Astrocyte of the hippocampus (primary cell): ENCODE measurements at regions not wholly inside any gene's neighbourhood (a gene's known extent, or its start where the extent isn't known, plus 50 kb on each side); places are given as distances from the start of the nearest gene placed in this dataset.
A peak's percentile ranks its signal among the peaks of the same experiment; 100 is the strongest.

Experiments
- DNase-seq: peaks from one replicate; pipeline ENCODE4 v3.0.0; 2011; ENCODE audit warnings: low read depth, low spot score

- DNase-seq: no peak
Measured at GRCh38 chr7:31398815-31399214, 58.3 kb upstream of the NEUROD6 start.

GRCh38 chr7:31407178-31407676 is 66.7 kb upstream of the NEUROD6 start:
- DNase-seq: peak; percentile 47

- peak; percentile 76 for DNase-seq
Measured at GRCh38 chr7:31408140-31408729, 67.7 kb upstream of the NEUROD6 start.

- peak; percentile 9 for DNase-seq
Measured at GRCh38 chr7:31410265-31410664, 69.7 kb upstream of the NEUROD6 start.

- DNase-seq: no peak
Measured at GRCh38 chr7:31411416-31411815, 70.9 kb upstream of the NEUROD6 start.

- no peak for DNase-seq
Measured at GRCh38 chr7:31413766-31414165, 73.2 kb upstream of the NEUROD6 start.

GRCh38 chr7:31416381-31416870 is 75.9 kb upstream of the NEUROD6 start:
- DNase-seq: no peak

GRCh38 chr7:31418928-31419327 is 78.4 kb upstream of the NEUROD6 start:
- DNase-seq: no peak

- no peak for DNase-seq
Measured at GRCh38 chr7:31419505-31420055, 79.1 kb upstream of the NEUROD6 start.

GRCh38 chr7:31420948-31421347 is 80.4 kb upstream of the NEUROD6 start:
- DNase-seq: no peak

- DNase-seq: no peak
Measured at GRCh38 chr7:31421607-31422006, 81.1 kb upstream of the NEUROD6 start.

GRCh38 chr7:31423994-31424393 is 83.5 kb upstream of the NEUROD6 start:
- no peak for DNase-seq

- DNase-seq: no peak
Measured at GRCh38 chr7:31432176-31432575, 81.7 kb upstream of the ITPRID1 start.

- DNase-seq: peak; percentile 62
Measured at GRCh38 chr7:31432836-31433340, 81.0 kb upstream of the ITPRID1 start.

GRCh38 chr7:31437250-31437865 is 76.5 kb upstream of the ITPRID1 start:
- DNase-seq: no peak

GRCh38 chr7:31439165-31439564 is 74.7 kb upstream of the ITPRID1 start:
- DNase-seq: no peak

- peak; percentile 24 for DNase-seq
Measured at GRCh38 chr7:31440511-31440910, 73.4 kb upstream of the ITPRID1 start.

GRCh38 chr7:31442626-31443025 is 71.3 kb upstream of the ITPRID1 start:
- no peak for DNase-seq

- peak; percentile 66 for DNase-seq
Measured at GRCh38 chr7:31443457-31443856, 70.4 kb upstream of the ITPRID1 start.

- DNase-seq: no peak
Measured at GRCh38 chr7:31444196-31444595, 69.7 kb upstream of the ITPRID1 start.

- no peak for DNase-seq
Measured at GRCh38 chr7:31445686-31446355, 68.1 kb upstream of the ITPRID1 start.

GRCh38 chr7:31448649-31449048 is 65.2 kb upstream of the ITPRID1 start:
- no peak for DNase-seq
